BJ (cell line): ENCODE measurements at regions not wholly inside any gene's neighbourhood (a gene's known extent, or its start where the extent isn't known, plus 50 kb on each side); places are given as distances from the start of the nearest gene placed in this dataset.

Experiments
- CTCF ChIA-PET: fragments of 350-600 bp; formaldehyde crosslinking; extraction: SDS; loops from one replicate; lab custom pipeline; 2021; ENCODE audit warnings: antibody characterized with exemption, inconsistent platforms; lab: Yijun Ruan, JAX
- POLR2A ChIA-PET: fragments of 300-600 bp; sonication (Branson Sonifier 250); formaldehyde crosslinking; extraction: SDS; loops from one replicate; lab custom pipeline; 2021; ENCODE audit warnings: antibody characterized with exemption; lab: Charles Lee
- DNase-seq: peaks from one replicate; pipeline ENCODE4 v3.0.0-alpha.2; 2011; ENCODE audit warnings: low read depth
- H3K27me3 ChIP-seq: 2 replicates; pipeline ENCODE4 v1.6.0; 2011; ENCODE audit warnings: low read length; ENCODE audit not compliant: control insufficient read depth, insufficient read depth
- H3K36me3 ChIP-seq: 2 replicates; pipeline ENCODE4 v1.5.1; 2011; ENCODE audit warnings: low read length; ENCODE audit not compliant: control insufficient read depth, insufficient read depth
- H3K4me3 ChIP-seq: 2 replicates; pipeline ENCODE4 v1.5.1; 2011; ENCODE audit warnings: low read depth, mild to moderate bottlenecking, control low read depth, low read length
- TF ChIP-seq, protein P1 (sequence below): IDR thresholded peaks from 2 replicates; pipeline ENCODE4 v1.5.1; 2011; ENCODE audit warnings: low read depth, mild to moderate bottlenecking, control low read depth, inconsistent platforms, low read length, moderate library complexity; ENCODE audit not compliant: insufficient read depth

DNA sequence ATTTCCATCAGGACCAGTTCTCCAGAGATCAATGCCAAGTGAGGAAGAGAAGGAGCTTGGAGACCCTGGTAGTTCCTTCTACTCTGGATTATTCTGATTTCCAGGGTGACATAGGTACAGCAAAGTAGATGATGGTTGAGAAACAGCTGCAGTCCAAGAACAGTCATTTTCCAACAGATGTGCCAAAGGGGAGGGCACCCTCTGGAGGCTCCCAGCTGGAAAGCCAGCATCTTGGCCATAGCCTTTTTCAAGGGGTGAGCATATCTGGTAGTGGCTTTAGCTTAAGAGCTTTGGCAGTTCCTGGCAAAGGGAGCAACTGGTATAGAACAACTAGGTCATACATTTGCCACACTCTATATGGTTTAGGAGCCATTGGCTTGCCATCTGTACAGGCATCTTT, 492.7 kb downstream of the RASEF start:
- TF ChIP-seq, protein P1, sequence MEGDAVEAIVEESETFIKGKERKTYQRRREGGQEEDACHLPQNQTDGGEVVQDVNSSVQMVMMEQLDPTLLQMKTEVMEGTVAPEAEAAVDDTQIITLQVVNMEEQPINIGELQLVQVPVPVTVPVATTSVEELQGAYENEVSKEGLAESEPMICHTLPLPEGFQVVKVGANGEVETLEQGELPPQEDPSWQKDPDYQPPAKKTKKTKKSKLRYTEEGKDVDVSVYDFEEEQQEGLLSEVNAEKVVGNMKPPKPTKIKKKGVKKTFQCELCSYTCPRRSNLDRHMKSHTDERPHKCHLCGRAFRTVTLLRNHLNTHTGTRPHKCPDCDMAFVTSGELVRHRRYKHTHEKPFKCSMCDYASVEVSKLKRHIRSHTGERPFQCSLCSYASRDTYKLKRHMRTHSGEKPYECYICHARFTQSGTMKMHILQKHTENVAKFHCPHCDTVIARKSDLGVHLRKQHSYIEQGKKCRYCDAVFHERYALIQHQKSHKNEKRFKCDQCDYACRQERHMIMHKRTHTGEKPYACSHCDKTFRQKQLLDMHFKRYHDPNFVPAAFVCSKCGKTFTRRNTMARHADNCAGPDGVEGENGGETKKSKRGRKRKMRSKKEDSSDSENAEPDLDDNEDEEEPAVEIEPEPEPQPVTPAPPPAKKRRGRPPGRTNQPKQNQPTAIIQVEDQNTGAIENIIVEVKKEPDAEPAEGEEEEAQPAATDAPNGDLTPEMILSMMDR, result peak; percentile 42
- no peaks in the 10 kb centered on the region for H3K36me3 ChIP-seq
- DNase-seq, result no peak
- H3K27me3 ChIP-seq, result no peaks in the 10 kb centered on the region
- POLR2A ChIA-PET, result no interaction called here
- no peak overlapping the region for H3K4me3 ChIP-seq
- CTCF ChIA-PET, result interaction anchor here (0.6 to 0.8 kb wide), 3 partner anchors 25 to 722 kb away, joined by 3 read pairs; no protein-coding TSS in a partner anchor

- no peak overlapping the region for H3K4me3 ChIP-seq
- no peaks in the 10 kb centered on the region for H3K27me3 ChIP-seq
- H3K36me3 ChIP-seq, result no peaks in the 10 kb centered on the region
- TF ChIP-seq, protein P1, result no peak
- POLR2A ChIA-PET, result no interaction called here
- no peak for DNase-seq
- CTCF ChIA-PET, result no interaction called here
Observed at GRCh38 chr9:82571540-82571939, 491.4 kb downstream of the RASEF start.

GRCh38 chr9:82572146-82572545, 490.8 kb downstream of the RASEF start:
- ChIA-PET POLR2A (no interaction called here), CTCF (no interaction called here)
- H3K27me3 ChIP-seq, result no peaks in the 10 kb centered on the region
- TF ChIP-seq, protein P1, result no peak
- H3K36me3 ChIP-seq, result no peaks in the 10 kb centered on the region
- no peak for DNase-seq
- H3K4me3 ChIP-seq, result no peak overlapping the region

DNA sequence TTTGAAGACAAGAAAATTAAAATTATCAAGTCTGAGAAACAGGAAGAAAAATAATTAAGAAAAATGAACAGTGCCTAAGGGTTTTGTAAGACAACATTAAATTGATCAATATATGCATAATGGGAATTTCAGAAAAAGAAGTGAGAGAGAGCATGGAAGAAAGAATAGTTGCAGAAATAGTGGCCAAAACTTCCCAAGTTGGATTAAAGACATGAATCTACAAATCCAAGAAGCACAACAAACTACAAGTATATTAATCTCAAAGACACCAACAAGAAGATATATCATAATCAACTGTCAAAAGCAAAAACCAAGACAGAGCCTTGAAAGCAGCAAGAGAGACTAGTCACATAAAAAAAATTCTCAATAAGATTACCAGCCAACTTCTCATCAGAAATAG, 488.0 kb downstream of the RASEF start:
- POLR2A ChIA-PET, result no interaction called here
- CTCF ChIA-PET, result no interaction called here
- no peaks in the 10 kb centered on the region for H3K27me3 ChIP-seq
- no peak overlapping the region for H3K4me3 ChIP-seq
- no peaks in the 10 kb centered on the region for H3K36me3 ChIP-seq
- TF ChIP-seq, protein P1, result no peak
- DNase-seq, result no peak

GRCh38 chr9:82580921-82581320, 482.0 kb downstream of the RASEF start:
- TF ChIP-seq, protein P1, result no peak
- CTCF ChIA-PET, result no interaction called here
- Histone ChIP-seq H3K4me3 (no peak overlapping the region), H3K36me3 (no peaks in the 10 kb centered on the region), H3K27me3 (no peaks in the 10 kb centered on the region; the same call in 1 of the 2 replicates)
- POLR2A ChIA-PET, result no interaction called here
- no peak for DNase-seq
